ENCODE measurements at regions not wholly inside any gene's neighbourhood (a gene's known extent, or its start where the extent isn't known, plus 50 kb on each side); places are given as distances from the start of the nearest gene placed in this dataset.

DNA sequence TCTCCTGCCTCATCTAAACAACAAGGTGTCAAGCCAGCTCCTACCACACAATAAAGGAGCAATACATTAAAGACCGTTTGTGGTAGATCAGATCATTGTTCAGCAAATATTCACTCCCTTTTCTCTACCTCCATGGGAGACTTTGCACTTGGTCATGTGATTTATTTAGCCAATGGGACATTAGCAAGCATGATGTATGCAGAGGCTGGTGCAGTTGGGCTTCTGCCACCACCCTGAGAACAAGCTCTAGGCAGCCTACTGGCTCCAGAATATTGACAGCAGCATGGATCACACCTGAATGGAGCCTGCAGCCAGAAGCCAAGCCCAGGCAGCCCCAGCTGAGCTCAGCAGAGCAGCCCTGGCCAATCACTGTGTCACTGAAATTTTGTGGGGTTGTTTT lies 99.4 kb upstream of the UBE2E2 start:
- Histone ChIP-seq H3K79me1 (ENCODE audit: low read depth, low read length) (no peaks in the 10 kb centered on the region), H4K91ac (replicated peaks; ENCODE audit: insufficient read length, low read length) (no peak overlapping the region), H2BK5ac (ENCODE audit: low read depth, low read length) (no peak overlapping the region), H3K4me1 (replicated peaks in 1 of 4; ENCODE audit: control insufficient read depth in 3 of 4, insufficient read depth in 4 of 4, low read length in 3 of 4) (no peaks in the 10 kb centered on the region), H3K4me2 (ENCODE audit: insufficient read depth in 1 of 2, low read depth in 2 of 2, low read length in 2 of 2) (no peak overlapping the region), H3K4ac (replicated peaks; ENCODE audit: insufficient read length, low read depth, low read length) (no peak overlapping the region), H4K20me1 (replicated peaks in 1 of 2; ENCODE audit: control insufficient read depth in 1 of 2, insufficient read depth in 2 of 2, low read length in 2 of 2) (no peaks in the 10 kb centered on the region), H2BK12ac (ENCODE audit: low read depth, low read length) (no peak overlapping the region), H3K27me3 (replicated peaks in 1 of 4; ENCODE audit: control insufficient read depth in 3 of 4, extremely low read depth in 1 of 4, insufficient read depth in 3 of 4, low read length in 3 of 4) (no peaks in the 10 kb centered on the region), H3K79me2 (ENCODE audit: control insufficient read depth in 1 of 2, insufficient read depth in 2 of 2, low read length in 2 of 2) (no peaks in the 10 kb centered on the region), H3K56ac (replicated peaks; ENCODE audit: insufficient read length, low read depth, low read length) (no peak overlapping the region), H4K5ac (ENCODE audit: insufficient read length, low read depth, low read length) (no peak overlapping the region), H3K14ac (ENCODE audit: insufficient read length) (no peak overlapping the region), H3K9me3 (ENCODE audit: insufficient read depth in 2 of 2, low read depth in 1 of 2, low read length in 1 of 2) (no peaks in the 10 kb centered on the region), H2AK5ac (ENCODE audit: low read depth, low read length) (no peak overlapping the region), H3K36me3 (ENCODE audit: control insufficient read depth in 2 of 4, insufficient read depth in 4 of 4, low read length in 3 of 4) (no peaks in the 10 kb centered on the region), H4K8ac (ENCODE audit: extremely low read depth, insufficient read depth, low read length) (no peak overlapping the region), H2BK15ac (ENCODE audit: low read length) (no peak overlapping the region), H2BK20ac (ENCODE audit: low read length) (no peak overlapping the region), H3K9ac (replicated peaks in 1 of 4; ENCODE audit: extremely low read depth in 1 of 4, low read depth in 3 of 4, low read length in 3 of 4) (no peak overlapping the region), H3K18ac (ENCODE audit: extremely low read depth, low read length) (no peak overlapping the region), H3K27ac (ENCODE audit: low read depth, low read length) (no peak overlapping the region), H2BK120ac (replicated peaks; ENCODE audit: low read depth, low read length) (no peak overlapping the region), H2AFZ (ENCODE audit: low read length) (no peak overlapping the region), H3K23ac (ENCODE audit: insufficient read length) (no peak overlapping the region), H3K23me2 (ENCODE audit: low read depth, low read length) (no peaks in the 10 kb centered on the region), H3K4me3 (ENCODE audit: extremely low read depth in 1 of 4, insufficient read depth in 2 of 4, low read depth in 3 of 4, low read length in 4 of 4) (no peak overlapping the region)
- ChIA-PET CTCF (ENCODE audit: partially characterized antibody) (no interaction called here), POLR2A (ENCODE audit: partially characterized antibody) (no interaction called here)
- no peak for TF ChIP-seq CHD2 (IDR thresholded peaks at IDR 0.05; ENCODE audit: low read length)
- no peak for TF ChIP-seq EP300 (IDR thresholded peaks at IDR 0.05; ENCODE audit: borderline replicate concordance in 1 of 2, low read depth in 2 of 2, low read length in 2 of 2)
- TF ChIP-seq SP2 (IDR thresholded peaks at IDR 0.05; ENCODE audit: low read length): no peak
- TF ChIP-seq SP4 (IDR thresholded peaks at IDR 0.05; ENCODE audit: low read length): no peak
- TF ChIP-seq CTBP2 (IDR thresholded peaks at IDR 0.05; ENCODE audit: borderline replicate concordance, insufficient read depth, insufficient read length, low read length): no peak
- TF ChIP-seq SIN3A (conservative IDR thresholded peaks at IDR 0.05 in 1 of 2, IDR thresholded peaks at IDR 0.05 in 1 of 2; ENCODE audit: low read depth in 1 of 2, low read length in 2 of 2): no peak
- TF ChIP-seq RBBP5 (IDR thresholded peaks at IDR 0.05; ENCODE audit: borderline replicate concordance, low read depth, low read length): no peak
- no peak for TF ChIP-seq KDM1A (IDR thresholded peaks at IDR 0.05; ENCODE audit: borderline replicate concordance, low read length)
- no peak for TF ChIP-seq POLR2A (IDR thresholded peaks at IDR 0.05; ENCODE audit: control extremely low read depth in 1 of 2, low read depth in 2 of 2, low read length in 2 of 2)
- no peak for DNase-seq (ENCODE audit: low read depth in 1 of 2, low spot score in 2 of 2)
- FAIRE-seq: no peak
- WGBS, 2 experiments (ENCODE audit: extremely low coverage in 1 of 2, insufficient coverage in 1 of 2, insufficient read length in 1 of 2, insufficient replicate concordance in 2 of 2, low coverage in 1 of 2, low lambda C conversion rate in 2 of 2, missing lambda C conversion rate in 1 of 2): 73% methylated on average over 1 of the region's 1 CpG; no CpG with 5 or more reads in 1 of the 2 experiments

Measured in H1 (cell line).